Left forelimb (tissue), 1 donor: ENCODE measurements at regions not wholly inside any gene's neighbourhood (a gene's known extent, or its start where the extent isn't known, plus 50 kb on each side); places are given as distances from the start of the nearest gene placed in this dataset.

Experiments
- DNase-seq: peaks from one replicate; pipeline ENCODE4 v3.0.0-alpha.2; 2018; ENCODE audit warnings: low spot score

DNA sequence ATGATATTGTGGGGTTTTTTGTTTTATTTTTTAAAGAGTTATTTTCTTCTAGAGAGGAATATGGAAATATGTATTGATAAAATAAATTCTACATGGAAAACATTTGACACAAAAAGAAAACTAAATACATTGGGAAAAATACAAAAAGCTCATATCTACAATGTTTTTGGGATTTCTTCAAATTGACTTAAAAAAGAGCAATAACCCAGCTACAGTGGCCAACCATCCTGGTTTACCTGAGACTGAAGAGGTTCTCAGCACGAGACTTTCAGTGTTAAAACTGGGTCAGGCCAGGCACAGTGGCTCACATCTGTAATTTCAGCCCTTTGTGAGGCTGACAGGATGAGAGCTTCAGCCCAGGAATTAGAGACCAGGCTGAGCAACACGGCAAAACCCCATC, 56.7 kb upstream of the MYCN start:
- no peak for DNase-seq

DNA sequence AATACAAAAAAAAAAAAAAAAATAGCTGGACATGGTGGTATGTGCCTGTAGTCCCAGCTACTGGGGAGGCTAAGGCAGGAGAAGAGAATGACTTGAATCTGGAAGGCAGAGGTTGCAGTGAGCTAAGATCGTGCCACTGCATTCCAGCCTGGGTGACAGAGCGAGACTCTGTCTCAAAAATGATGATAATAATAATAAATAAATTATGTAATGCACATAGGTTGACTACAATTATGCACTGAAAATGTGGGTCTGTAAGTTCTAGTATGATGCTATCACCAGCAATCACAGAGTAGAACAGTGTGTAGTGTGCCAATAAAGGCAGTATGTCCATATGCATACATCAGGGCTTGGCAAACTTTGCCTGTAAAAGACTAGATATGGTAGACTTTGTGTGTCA, 55.6 kb upstream of the MYCN start:
- no peak for DNase-seq

DNA sequence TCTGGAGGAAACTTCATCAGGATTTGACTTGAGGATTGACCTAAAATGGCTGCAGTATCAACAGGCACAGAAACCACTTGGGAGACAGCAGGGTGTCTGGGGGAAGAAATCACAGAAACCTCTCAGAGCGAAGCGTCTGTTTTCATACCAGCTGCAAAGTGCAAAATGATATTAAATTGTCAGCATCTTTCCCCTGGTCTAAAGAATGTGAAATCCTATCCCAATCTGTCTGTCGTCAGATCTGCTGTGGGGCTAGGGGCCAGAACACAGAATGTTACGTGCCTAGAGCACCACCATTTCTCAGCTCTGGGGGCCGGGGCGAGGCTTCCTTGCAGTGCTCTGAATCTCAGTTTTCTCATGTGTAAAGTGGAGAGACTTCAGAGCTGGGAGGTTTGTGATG, 54.1 kb upstream of the MYCN start:
- DNase-seq, result no peak

- DNase-seq, result peak; percentile 78
Measured at GRCh38 chr2:15889442-15890123, 50.8 kb upstream of the MYCN start.

- DNase-seq, result no peak
Measured at GRCh38 chr2:15890124-15890754, 50.1 kb upstream of the MYCN start.
